ENCODE measurements at regions not wholly inside any gene's neighbourhood (a gene's known extent, or its start where the extent isn't known, plus 50 kb on each side); places are given as distances from the start of the nearest gene placed in this dataset.
A peak's percentile ranks its signal among the peaks of the same experiment; 100 is the strongest.

GRCh38 chr5:60365001-60365400 is 335.0 kb downstream of the DEPDC1B start:
- TF ChIP-seq ZFP36L2 (CRISPR knock-in tag; IDR thresholded peaks at IDR 0.05) (no peak), ZNF891 (CRISPR knock-in tag; IDR thresholded peaks at IDR 0.05) (no peak), ZZZ3 (CRISPR knock-in tag; IDR thresholded peaks at IDR 0.05; ENCODE audit: borderline replicate concordance) (no peak)
- H2AFZ ChIP-seq (ENCODE audit: low read length) = no peak overlapping the region
- ChIA-PET POLR2A (no interaction called here), CTCF (ENCODE audit: low intra/inter-chr PET ratio, low total read pairs) (no interaction called here)
- no TSS peak for BruUV-seq (replicated peaks)
- WGBS (ENCODE audit: low lambda C conversion rate) = 70% methylated on average over 1 of the region's 1 CpG
- no peaks in the 10 kb centered on the region for H4K20me1 ChIP-seq (ENCODE audit: insufficient read depth, low read length)
- DNase-seq (ENCODE audit: low spot score) (no peak), ATAC-seq (no peak), FAIRE-seq (no peak)
- no peaks in the 10 kb centered on the region for H3K27me3 ChIP-seq (ENCODE audit: control insufficient read depth in 1 of 2, insufficient read depth in 2 of 2, low read length in 2 of 2)
- no peak overlapping the region for H3K4me3 ChIP-seq (replicated peaks in 1 of 3; ENCODE audit: insufficient read depth in 1 of 3, low read depth in 2 of 3, low read length in 3 of 3)
- no peaks in the 10 kb centered on the region for H3K9me3 ChIP-seq (ENCODE audit: low read length)
- no peaks in the 10 kb centered on the region for H3K36me3 ChIP-seq (replicated peaks in 1 of 2; ENCODE audit: control insufficient read depth in 1 of 2, insufficient read depth in 2 of 2, low read length in 2 of 2)
- H3K9ac ChIP-seq (ENCODE audit: insufficient read depth, low read depth, low read length) = no peak overlapping the region
- H3K27ac ChIP-seq (ENCODE audit: extremely low read length, insufficient read depth, low read length) = no peak overlapping the region
- H3K4me2 ChIP-seq (ENCODE audit: low read depth, low read length) = no peak overlapping the region
- in situ Hi-C loops (cut with HindIII; ENCODE audit: extremely low pct_ligation_motif_present, low pct_unique_long_range_greater_than_20kb) (no loop called here), intact Hi-C loops (cut with micrococcal nuclease; ENCODE audit: unreplicated experiment) (no loop called here)
- peaks cover 7% of the 10 kb centered on the region; the same call in 1 of the 2 replicates for H3K4me1 ChIP-seq (ENCODE audit: insufficient read depth, low read length)
- H3K79me2 ChIP-seq (ENCODE audit: insufficient read depth, low read length) = no peaks in the 10 kb centered on the region

- FAIRE-seq = no peak
- Histone ChIP-seq H3K4me2 (ENCODE audit: low read depth, low read length) (no peak overlapping the region), H3K79me2 (ENCODE audit: insufficient read depth, low read length) (no peaks in the 10 kb centered on the region), H3K27ac (ENCODE audit: extremely low read length, insufficient read depth, low read length) (no peak overlapping the region), H3K36me3 (replicated peaks in 1 of 2; ENCODE audit: control insufficient read depth in 1 of 2, insufficient read depth in 2 of 2, low read length in 2 of 2) (no peaks in the 10 kb centered on the region), H2AFZ (ENCODE audit: low read length) (no peak overlapping the region), H3K4me3 (replicated peaks in 1 of 3; ENCODE audit: insufficient read depth in 1 of 3, low read depth in 2 of 3, low read length in 3 of 3) (no peak overlapping the region), H3K9ac (ENCODE audit: insufficient read depth, low read depth, low read length) (no peak overlapping the region), H3K27me3 (ENCODE audit: control insufficient read depth in 1 of 2, insufficient read depth in 2 of 2, low read length in 2 of 2) (no peaks in the 10 kb centered on the region), H3K9me3 (ENCODE audit: low read length) (no peaks in the 10 kb centered on the region), H3K4me1 (ENCODE audit: insufficient read depth, low read length) (peaks cover 7% of the 10 kb centered on the region; the same call in 1 of the 2 replicates), H4K20me1 (ENCODE audit: insufficient read depth, low read length) (no peaks in the 10 kb centered on the region)
- in situ Hi-C loops (cut with HindIII; ENCODE audit: extremely low pct_ligation_motif_present, low pct_unique_long_range_greater_than_20kb) (no loop called here), intact Hi-C loops (cut with micrococcal nuclease; ENCODE audit: unreplicated experiment) (loop anchor here (5.0 kb wide), 1 partner anchor 150 kb away; no protein-coding TSS in a partner anchor)
- no peak for TF ChIP-seq TFDP2 (CRISPR knock-in tag; IDR thresholded peaks at IDR 0.05)
- CTCF ChIA-PET (ENCODE audit: low intra/inter-chr PET ratio, low total read pairs) = no interaction called here
- no peak for ATAC-seq
- POLR2A ChIA-PET = no interaction called here
- BruUV-seq (replicated peaks) = no TSS peak
- DNase-seq (ENCODE audit: low spot score) = peak; percentile 4
These were observed 337.8 kb downstream of the DEPDC1B start for GRCh38 chr5:60362158-60362557.
